ENCODE measurements at regions not wholly inside any gene's neighbourhood (a gene's known extent, or its start where the extent isn't known, plus 50 kb on each side); places are given as distances from the start of the nearest gene placed in this dataset.

DNA sequence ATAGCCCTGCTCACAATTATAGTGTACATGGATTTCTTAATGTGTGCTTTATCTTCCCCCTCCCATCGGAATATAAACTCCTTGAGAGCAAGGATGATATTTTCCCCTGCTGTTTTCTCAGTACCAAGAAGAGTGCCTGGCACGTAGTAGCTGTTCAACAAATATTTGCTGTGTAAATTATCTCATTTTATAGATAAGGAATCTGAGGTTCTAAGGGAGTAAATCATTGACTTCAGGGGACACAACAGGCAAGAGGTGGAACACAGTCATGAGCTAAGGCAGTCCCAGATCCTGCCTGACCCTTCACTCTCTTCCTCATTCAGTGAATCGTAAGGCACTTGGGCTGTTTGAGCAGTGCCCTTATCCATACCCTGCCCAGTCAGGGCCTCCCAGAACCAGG is 187.3 kb upstream of the TNP1 start:
- no peak for DNase-seq

DNA sequence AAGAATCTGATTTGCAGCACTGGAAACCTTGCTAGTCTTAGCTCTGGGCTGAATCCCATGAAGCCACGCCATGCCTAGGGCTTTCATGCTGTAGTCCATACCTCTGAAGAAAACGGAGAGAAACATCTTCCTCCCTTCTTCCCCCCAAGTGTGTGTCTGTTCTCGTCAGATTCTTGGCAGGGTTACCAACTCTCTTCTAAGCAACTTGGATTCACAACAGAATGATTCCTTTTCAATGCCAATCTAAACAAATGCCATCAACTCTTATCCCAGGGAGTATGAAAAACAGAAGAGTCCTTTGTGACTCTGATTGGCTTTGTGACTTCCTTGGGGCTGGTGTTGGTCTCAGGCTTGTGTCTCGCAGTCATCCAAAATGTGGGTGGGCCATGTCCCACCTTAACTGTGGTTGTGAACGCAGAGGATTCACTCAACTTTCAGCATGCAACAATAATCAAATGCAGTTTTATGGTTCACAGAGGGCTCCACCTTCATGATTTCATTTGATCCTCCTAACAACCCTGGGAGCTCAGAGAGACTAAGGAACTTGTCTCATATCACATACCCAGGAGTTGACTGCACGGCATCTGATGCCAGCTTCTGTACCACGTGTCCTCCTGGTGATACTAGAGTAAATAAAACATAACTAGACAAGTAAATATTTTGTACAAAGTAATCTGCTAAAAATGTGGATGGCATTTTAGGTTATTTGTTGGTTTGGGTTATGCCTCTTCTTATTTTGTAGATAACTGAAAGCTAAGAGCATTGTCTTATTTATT is 186.0 kb upstream of the TNP1 start:
- no peak for DNase-seq

DNA sequence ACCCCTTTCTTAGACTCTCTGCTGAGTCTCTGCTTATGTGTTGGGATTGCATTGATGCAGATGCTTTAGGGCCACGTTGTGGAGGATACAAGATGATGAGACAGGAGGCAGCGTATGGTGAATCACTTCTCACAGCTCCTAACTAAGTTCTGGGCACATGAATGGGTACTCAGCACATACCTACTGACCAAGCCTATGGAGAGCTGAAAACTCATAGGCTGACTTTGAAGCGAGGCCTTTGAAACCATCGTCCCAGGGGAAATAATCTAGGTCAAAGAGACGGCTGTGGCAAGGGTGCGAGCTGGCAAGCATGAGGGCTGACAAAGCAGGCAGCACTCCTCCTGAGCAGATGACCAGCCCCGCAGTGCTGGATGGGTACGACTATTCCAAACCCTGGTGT is 180.2 kb upstream of the TNP1 start:
- DNase-seq = no peak

DNA sequence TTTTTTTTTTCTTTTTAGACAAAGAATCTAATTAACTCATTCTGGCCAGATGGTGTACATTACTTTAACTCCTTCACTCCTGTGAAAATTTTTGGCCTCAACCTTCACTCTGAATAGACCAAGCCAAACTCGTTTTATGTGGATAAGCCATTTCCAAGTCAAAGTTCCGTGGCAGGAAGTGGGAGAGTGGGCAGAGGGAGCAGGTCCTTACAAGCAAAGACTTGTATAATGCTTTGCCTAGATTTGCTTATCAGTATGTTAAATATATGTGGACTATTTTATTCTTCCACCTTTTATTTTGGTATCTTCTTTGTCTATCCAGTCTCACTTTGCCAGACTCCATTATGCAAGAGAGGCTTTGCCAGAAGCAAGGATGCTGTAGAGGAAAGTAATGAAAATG is 178.1 kb upstream of the TNP1 start:
- DNase-seq = no peak

DNA sequence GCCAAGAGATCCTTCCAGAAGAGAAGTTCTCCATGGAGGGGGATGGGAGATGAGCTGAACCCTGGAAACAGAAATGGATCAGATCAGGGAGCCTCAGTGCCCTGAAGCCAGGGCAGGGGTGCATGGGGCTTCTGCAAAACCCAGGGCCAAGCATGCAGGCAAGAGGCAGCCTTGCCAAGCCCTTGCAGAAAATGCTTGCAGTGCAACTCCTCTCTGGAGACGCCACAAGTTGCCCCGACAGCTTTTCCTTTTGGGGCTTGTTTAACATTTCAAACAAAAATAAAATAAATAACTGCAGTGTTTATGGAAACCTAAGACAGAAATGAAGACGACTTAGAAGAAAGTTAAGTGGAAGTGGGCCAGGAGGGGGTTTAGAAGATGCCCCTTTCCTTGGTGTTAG is 177.5 kb upstream of the TNP1 start:
- no peak for DNase-seq

DNA sequence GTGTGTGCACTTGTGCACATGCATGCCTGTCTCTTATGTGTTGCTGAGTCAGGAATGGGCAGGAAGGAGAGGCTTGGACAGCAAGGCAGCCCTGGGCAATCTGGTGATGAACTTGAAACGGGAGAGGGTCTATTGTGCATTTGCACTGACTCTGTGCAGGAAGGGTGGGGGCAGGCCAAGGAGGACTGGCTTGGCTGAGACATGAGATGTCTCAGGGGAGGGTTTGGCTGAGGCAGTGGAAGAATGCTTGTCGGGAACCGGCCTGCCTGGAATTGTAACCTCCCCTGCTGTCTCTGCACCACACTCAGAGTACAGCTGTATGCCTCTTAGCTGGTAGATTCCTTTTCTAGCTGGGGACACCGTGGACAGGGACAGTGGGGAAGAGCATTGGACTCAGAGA is 176.1 kb upstream of the TNP1 start:
- DNase-seq = no peak

DNA sequence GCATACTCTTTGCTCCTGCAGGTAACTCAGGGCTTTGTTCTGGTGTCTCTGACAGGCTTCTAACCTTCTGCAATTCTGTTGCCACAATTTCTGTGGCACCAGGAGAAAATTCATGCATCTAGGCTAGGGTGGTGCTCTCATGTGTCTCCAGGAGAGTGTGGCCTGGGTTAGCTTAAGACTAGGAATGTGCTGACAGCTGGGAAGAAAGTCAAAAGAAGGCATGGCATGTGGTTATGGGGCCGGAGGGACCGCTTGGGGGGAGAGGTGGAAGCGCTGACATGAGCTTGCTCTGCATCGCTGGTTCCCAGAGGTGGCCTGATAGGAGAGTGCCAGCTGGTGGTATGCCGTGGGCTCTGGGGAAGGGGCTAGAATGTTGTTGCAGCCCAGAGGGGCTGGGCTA is 173.3 kb upstream of the TNP1 start:
- no peak for DNase-seq

DNA sequence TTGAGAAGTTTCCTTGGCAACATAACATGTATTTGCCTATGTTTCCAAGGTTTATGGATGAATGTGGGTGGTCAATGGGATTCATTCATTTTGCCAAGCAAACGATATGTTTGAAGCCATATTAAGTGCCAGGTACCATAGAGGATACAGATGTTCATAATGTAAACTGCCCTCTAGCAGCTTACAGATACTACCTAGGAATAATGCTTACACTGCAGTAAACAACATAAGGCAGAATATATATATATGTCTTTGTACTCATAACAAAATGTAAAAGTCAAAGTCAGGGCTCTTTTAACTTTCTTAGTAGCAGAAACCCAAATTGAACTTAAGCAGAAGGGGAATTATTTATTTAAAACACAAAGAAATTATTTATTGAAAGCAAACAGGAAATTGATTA is 171.6 kb upstream of the TNP1 start:
- DNase-seq = no peak

DNA sequence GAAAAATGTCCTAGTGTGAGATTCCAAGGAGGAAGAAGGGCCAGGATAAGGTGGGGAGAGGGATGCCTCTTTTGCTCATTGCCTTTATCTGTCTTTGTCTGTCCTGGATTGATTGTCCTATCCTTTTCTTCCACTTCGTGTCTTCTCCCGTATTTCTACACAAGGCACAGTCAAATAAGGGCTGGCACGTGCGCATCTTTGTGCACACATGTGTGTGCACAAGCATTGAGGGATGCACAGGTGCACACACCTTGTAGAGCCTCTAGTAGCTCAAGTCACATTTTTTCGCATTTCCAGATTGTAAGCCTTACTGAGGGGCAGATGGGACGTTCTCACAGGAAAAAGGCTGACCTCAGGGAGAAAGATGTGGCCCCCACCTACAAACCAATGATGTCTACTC is 170.2 kb upstream of the TNP1 start:
- DNase-seq = no peak

DNA sequence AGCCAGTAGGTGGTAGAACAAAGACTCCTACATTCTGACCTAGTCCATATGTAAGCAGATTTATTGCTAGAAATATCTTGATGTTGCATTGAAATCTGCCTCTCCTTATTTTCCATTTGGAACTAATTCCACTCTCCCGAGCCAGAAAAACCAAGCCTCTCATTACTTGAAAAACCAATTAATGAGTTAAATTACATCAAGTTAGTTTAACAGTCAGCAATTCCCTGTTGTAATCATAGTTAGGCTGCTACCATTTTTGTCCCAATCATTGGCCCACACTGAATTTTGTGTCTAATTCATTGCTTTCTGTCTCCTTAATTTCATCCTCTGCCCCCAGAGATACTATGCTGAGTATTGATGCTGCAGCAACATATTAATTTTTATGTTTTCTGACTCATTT is 168.3 kb upstream of the TNP1 start:
- DNase-seq = no peak

DNA sequence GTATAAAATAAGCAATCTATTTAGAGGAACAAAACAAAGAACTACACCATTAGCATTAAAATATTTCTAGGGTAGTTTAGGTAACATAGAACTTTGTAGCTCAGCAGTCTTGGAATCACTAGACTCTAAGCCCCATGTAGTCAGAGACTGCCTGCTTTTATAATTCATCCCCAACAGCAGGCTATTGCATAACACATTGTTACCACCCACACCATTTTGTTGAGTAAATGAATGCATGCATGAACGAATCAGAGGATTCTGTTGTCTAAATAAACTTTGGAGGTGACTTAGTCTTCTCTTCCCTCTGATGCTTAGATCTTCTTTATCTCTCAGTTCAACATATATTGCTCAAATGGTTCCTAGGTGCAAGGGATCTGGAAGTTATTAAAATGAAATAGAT is 167.6 kb upstream of the TNP1 start:
- no peak for DNase-seq

DNA sequence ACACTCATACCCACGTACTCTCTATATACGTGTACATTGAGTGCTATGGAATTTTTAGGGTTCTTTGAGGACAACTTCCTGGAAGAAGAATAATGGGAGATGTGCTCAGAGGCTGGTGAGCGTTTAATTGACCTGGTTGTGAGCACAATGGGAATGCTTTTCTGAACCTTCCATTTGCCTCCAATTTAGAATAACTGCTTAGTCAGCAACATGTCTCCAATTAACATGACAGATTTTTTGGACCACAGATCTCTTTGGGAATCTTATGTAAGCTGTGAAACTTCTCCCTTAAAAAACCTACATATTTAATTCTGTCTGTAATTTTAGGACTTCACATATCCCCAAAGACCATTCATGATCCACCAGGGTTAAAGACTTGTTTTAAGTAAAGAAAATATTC is 166.7 kb upstream of the TNP1 start:
- DNase-seq = no peak

DNA sequence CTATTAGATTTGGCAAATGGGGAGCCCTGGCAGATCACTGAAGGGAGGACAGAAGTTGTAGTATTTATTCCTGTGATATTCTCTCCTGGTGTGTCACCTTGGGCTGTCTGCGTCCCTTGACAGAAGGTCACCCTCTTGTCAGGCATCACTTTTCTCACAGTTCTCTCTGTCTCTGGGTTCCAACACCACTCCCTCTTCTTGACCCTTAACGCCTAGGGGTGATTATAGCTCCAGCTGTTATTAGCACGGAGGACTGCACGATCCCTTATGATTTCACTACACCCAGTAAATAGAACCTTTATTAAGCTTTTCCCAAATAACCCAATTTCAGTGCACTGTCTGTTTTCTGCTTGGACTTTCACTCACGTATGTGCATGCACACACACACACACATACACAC is 166.3 kb upstream of the TNP1 start:
- DNase-seq = no peak

DNA sequence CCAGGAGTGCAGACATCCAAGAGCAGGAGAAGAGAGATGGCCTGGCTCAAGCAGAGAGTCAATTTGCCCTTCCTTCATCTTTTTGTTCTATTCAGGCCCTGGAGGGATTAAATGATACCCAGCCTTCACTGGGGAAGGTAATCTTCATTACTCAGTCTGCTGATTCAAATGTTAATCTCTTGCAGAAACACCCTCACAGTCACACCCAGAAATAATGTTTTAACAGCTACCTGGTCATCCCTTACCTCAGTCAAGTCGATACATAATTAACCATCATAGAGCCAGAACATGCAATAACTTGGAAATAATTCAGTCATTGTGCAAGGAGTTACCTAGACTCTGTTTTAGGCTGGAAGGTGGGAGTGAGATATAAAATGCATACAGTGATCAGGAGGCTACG is 163.7 kb upstream of the TNP1 start:
- DNase-seq = no peak

DNA sequence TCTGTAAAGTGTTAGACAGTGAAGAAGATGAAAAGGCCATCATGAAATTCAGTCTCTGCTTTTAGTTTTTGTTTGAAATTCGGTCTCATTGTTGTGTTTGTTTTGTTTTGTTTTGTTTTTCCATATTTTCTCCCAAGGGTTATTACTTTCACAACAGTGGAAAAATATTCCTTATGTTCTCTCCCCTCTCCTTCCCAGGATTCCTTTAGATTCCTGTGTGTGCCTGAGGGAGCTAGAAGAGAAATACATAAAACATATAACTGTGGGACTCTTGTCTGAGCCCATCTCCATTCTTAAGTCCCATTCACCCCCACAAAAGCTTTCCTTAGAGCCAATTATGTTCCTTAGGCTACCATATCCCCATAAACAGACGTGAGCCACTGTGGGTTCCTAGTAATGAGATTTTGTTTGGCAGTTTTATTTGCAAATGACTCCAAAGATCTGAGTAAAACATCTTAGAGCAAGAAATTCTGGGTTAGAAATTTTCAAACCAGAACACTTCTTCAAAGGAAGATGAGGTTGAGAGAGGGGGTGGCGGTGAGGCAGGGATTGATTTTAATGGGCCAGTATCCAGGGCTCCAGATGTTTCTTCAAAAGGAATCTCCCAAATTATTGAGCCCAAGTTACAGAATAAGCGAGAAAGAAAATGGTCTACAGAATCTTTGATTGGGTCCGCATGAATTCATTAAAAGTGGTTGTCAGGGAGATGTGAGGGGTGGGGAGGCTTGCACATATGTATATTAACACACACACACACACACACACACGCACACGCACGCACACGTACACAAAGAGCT is 157.8 kb upstream of the TNP1 start:
- no peak for DNase-seq

DNA sequence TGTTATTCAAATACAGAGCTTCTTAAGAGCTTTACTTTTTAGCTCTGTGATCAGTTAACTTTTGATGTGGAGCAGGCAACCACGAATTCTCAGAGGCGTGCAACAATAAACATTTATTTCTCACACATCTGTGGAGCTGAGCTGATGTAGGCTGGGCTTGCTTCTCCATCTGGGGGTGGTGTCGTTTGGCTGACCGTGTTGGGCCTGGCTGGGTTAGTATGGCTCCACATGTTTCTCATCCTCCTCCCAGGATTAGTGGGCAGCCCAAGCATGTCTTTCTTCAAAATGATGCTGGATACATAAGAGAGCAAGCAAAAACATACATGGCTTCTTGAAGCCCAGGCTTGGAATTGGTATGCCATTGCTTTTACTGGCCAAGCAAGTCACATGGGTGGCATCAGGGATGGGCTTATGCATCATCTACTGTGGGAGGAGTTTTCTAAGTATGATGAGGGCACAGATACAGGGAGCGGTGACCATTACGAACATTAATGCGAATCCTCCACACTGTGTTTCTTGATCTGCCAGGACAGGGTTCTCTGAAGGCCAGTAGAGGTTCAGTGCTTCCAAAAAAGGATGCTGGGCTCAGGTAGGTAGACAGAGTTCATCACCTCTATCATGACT is 157.0 kb upstream of the TNP1 start:
- DNase-seq = no peak

DNA sequence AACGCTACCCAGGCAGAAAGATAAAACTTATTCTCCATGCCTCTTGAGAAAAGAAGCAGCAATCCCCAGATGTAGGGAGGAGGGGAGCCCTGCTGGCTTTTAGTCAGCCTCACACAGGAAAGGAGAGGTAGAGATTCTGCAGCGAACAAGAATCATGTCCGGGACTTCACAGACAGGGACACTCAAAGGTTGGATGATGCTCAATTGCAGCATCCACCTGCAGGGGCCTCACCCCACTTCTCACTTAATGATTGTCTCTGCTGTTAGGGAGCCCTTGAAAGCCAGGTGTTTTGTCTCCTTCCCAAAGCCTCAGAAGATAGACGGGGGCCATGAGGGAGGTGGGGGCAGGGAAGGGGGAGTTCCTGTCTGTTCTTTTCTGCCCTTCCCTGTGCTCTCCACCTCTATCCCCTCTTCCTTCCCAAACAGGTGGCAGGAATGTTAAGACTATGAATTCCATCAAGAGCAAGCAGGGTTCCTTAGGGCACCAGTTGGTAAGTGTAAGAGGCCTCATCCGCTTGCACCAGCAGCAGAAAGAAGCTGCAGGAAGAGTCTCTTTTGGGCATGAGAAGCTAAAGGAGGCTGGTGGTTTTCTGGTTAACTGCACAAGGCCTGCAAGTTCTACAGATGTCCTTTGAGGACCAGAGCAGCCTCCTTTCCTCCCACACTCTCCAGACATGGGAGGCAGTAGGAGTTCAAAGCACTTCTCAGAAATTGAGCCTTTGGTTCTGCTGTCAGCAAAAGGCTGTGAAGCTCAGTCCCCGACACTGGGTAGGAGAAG is 154.7 kb upstream of the TNP1 start:
- DNase-seq = no peak

DNA sequence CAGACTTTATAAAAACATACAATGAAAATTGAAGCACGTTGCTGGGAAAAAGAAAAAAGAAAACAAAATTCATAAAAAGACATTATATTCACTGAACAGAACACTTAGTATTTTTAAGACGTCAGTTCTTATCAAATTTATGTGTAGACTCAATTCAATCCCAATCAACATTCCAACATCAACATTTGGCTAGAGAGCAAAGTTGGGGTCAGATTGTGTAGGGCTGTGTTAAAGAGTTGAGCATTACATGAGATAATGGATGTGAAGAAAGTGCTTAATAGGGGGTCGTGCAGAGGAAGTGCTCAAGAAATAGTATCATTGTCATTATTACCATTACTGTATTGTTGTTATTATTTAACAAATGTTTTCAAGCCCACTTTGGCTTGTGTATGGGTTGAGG is 154.1 kb upstream of the TNP1 start:
- no peak for DNase-seq

DNA sequence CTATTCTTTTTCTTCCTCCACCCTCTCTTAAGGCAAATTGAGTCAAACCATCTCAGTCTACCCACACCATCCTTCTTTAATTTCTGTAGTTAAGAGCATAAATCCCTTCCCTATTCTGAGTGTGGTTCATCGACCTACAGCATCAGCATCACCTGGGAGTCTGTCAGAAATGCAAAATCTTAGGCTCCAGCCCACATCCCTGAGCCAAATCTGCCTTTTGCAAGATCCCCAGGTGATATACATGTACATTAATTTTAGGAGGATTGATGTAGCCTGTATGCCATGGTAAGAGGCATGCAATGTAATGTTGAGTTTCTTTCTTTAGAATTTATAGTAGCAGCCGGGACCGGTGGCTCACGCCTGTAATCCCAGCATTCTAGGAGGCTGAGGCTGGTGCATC is 151.7 kb upstream of the TNP1 start:
- no peak for DNase-seq

DNA sequence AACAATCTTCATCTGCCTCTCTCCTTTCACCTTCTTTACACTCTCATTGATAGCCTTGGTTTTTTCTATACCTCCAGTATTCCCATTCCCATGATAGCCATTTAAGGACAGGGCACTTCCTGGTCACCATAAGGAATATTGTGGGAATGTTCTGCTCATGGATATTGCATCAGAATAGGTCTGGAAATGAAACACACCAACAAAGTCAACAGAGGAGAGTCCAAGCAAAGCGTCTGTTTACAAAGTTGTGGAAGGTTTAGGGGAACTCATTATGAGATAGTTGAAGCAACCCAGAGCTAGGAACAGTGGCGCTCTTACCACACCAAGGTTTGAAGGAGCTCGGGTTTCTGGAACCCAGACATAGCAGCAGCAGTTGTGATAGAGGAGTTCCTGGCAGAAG is 150.3 kb upstream of the TNP1 start:
- no peak for DNase-seq

DNA sequence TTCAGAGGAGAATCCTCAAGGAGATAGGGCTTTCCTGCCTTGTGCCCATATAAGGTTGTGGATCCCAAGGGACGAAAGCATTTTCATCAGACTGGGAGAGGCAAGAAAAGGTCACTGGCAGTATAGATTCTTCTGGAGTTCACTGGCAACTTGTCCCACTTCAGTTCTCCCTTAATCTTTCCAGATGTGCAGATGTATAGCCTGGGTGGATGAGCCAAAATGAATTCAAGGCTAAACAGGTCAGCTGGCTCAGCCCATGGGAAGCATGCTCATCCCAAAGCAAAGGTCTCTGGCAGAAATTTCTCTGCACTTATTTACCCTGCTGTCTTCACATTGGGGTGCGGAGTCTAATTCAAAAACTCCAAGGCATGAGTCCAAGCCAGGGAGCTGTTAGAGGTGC is 148.9 kb upstream of the TNP1 start:
- DNase-seq = no peak

DNA sequence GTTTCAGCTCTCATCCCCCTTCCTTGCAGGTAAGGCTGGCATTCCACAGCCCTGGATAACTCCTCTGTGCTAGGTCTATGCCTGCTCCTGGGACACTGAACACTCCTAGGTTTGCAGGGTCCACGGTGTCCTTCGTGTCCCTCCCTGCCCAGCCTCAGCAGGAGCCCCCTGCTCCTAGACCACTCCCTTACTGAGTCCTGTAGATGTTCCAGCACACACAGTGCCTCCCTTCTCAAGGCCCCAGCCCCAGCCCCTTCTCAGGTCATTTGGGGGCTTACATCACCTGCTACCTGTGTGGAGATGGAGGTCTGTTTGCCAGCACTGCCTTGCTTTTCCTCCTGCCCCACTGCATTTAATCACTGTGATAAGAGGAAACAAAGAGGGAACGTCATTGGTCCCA is 146.4 kb upstream of the TNP1 start:
- no peak for DNase-seq

DNA sequence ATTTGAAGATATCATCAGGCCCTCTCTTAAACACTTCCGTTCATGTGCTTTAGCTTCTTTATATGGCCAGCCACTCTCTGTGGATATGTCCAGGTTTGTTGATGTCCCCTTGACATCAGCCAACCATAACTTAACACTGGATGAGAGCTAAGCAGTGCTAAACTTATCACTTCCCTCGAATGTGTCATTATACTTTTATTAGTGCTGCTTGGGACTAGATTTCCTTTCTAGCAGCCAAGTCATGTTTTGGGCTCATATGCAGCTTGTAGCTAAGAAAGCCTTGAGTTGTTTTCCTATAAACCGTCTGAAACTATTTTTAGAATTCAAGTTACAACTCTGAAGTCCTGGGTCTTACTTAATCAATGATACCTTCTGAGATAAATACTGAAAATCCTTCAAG is 144.8 kb upstream of the TNP1 start:
- no peak for DNase-seq

DNA sequence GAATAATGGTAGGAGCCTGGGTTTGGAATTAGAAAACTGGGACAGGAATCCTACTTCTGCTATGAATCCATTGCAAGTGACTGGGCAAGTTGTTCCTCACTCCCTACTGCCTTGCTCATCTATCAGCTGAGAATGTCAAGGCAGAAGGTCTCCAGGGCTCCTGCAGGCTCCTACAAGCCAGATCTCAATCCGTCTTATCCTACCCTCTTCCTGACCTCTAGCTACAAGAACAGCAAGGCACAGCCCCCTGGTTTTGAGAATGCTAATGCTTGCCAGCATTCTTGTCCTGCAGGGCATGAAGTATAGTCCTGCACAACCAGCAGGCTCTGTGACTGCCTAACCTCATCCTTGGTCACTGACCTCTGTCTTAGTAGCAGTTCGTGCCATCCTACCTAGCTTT is 141.9 kb upstream of the TNP1 start:
- DNase-seq = no peak
